PC-3 (cell line): ENCODE measurements at regions not wholly inside any gene's neighbourhood (a gene's known extent, or its start where the extent isn't known, plus 50 kb on each side); places are given as distances from the start of the nearest gene placed in this dataset.

Experiments
- ATAC-seq: fragments of 200-7000 bp; cut with Tn5 transposase; 2 replicates; pipeline ENCODE4 v1.9.1; 2020; ENCODE audit warnings: mild to moderate bottlenecking, moderate library complexity
- BruUV-seq: library from RNA; stranded (reverse); fragments of 400-500 nt; replicated peaks from 2 replicates; lab custom pipeline; 2021; lab: Mats Ljungman, UMichigan
- CTCF ChIA-PET: fragments of 300-600 bp; sonication (Branson Sonifier 250); formaldehyde crosslinking; loops from one replicate; lab custom pipeline; 2022; ENCODE audit warnings: antibody characterized with exemption; lab: Charles Lee
- POLR2A ChIA-PET: fragments of 300-600 bp; sonication (Branson Sonifier 250); formaldehyde crosslinking; loops from one replicate; lab custom pipeline; 2022; ENCODE audit warnings: antibody characterized with exemption; ENCODE audit not compliant: unreplicated experiment; lab: Charles Lee
- DNase-seq: peaks from one replicate; pipeline ENCODE4 v3.0.0-alpha.2; 2015
- H2AFZ ChIP-seq: fragments of 300-600 bp; sonication (generic); 2 replicates; pipeline ENCODE4 v1.6.0; 2016; ENCODE audit warnings: antibody characterized with exemption, low read length
- H3F3A ChIP-seq: fragments of 300-600 bp; sonication (generic); one replicate; pipeline ENCODE4 v1.6.0; 2017; ENCODE audit warnings: antibody characterized with exemption, low read length, control low read depth, mild to moderate bottlenecking; ENCODE audit not compliant: unreplicated experiment
- H3K27ac ChIP-seq: fragments of 300-600 bp; sonication (generic); 2 replicates; pipeline ENCODE4 v1.5.1; 2016; ENCODE audit warnings: mild to moderate bottlenecking, low read length
- H3K27me3 ChIP-seq: fragments of 300-600 bp; sonication (generic); 2 replicates; pipeline ENCODE4 v1.6.1; 2016; ENCODE audit warnings: low read length, mixed read lengths
- H3K36me3 ChIP-seq: fragments of 300-600 bp; sonication (generic); 2 replicates; pipeline ENCODE4 v1.6.1; 2016; ENCODE audit warnings: low read depth, mixed run types, low read length, mixed read lengths
- H3K4me1 ChIP-seq: fragments of 300-600 bp; sonication (generic); 2 replicates; pipeline ENCODE4 v1.5.1; 2016; ENCODE audit warnings: low read length; ENCODE audit not compliant: insufficient read depth
- H3K4me2 ChIP-seq: fragments of 300-600 bp; sonication (generic); 2 replicates; pipeline ENCODE4 v1.6.0; 2016; ENCODE audit warnings: low read length
- H3K4me3 ChIP-seq: fragments of 300-600 bp; sonication (generic); 2 replicates; pipeline ENCODE4 v1.5.1; 2016; ENCODE audit warnings: mild to moderate bottlenecking, low read length, mixed read lengths
- H3K79me2 ChIP-seq: fragments of 300-600 bp; sonication (generic); 2 replicates; pipeline ENCODE4 v1.6.1; 2017; ENCODE audit warnings: low read length, mixed read lengths
- H3K9ac ChIP-seq: fragments of 300-600 bp; sonication (generic); 2 replicates; pipeline ENCODE4 v1.6.0; 2016; ENCODE audit warnings: mild to moderate bottlenecking, low read length
- H3K9me2 ChIP-seq: fragments of 300-600 bp; sonication (generic); replicated peaks from 2 replicates; pipeline ENCODE4 v1.6.1; 2016; ENCODE audit warnings: mixed run types, low read length, mixed read lengths
- H3K9me3 ChIP-seq: fragments of 300-600 bp; sonication (generic); 2 replicates; pipeline ENCODE4 v1.6.1; 2016; ENCODE audit warnings: low read length, mixed read lengths
- H4K20me1 ChIP-seq: fragments of 300-600 bp; sonication (generic); 2 replicates; pipeline ENCODE4 v1.6.1; 2016; ENCODE audit warnings: low read length, mixed read lengths
- CTCF ChIP-seq: fragments of 300-600 bp; sonication (generic); conservative IDR thresholded peaks from 2 replicates; pipeline ENCODE4 v1.5.1; 2017; ENCODE audit warnings: antibody characterized with exemption, low read depth, mild to moderate bottlenecking, low read length
- EZH2 ChIP-seq: fragments of 300-600 bp; sonication (generic); IDR thresholded peaks from one replicate; pipeline ENCODE4 v1.6.1; 2017; ENCODE audit warnings: antibody characterized with exemption, mild to moderate bottlenecking, low read length; ENCODE audit not compliant: unreplicated experiment
- EZH2phosphoT487 ChIP-seq: fragments of 300-600 bp; sonication (generic); IDR thresholded peaks from 2 replicates; pipeline ENCODE4 v1.6.1; 2018; ENCODE audit warnings: mild to moderate bottlenecking, antibody characterized with exemption, low read length, borderline replicate concordance
- intact Hi-C: fragments of 100-400 bp; cut with micrococcal nuclease; formaldehyde crosslinking; loops from 2 replicates; pipeline ENCODE4 v1.9.0; 2023

- intact Hi-C loops: no loop called here
- ATAC-seq: no peak
- H3K4me3 ChIP-seq: no peak overlapping the region
- H3F3A ChIP-seq: no peaks in the 10 kb centered on the region
- no peak for DNase-seq
- no peaks in the 10 kb centered on the region for H3K9me2 ChIP-seq
- no peaks in the 10 kb centered on the region for H3K79me2 ChIP-seq
- H3K27ac ChIP-seq: no peak overlapping the region
- no peak overlapping the region for H3K4me2 ChIP-seq
- no peaks in the 10 kb centered on the region for H3K4me1 ChIP-seq
- peaks cover 15% of the 10 kb centered on the region; the same call in 1 of the 2 replicates for H3K27me3 ChIP-seq
- CTCF ChIA-PET: no interaction called here
- H3K9ac ChIP-seq: no peak overlapping the region
- no peak overlapping the region for H2AFZ ChIP-seq
- POLR2A ChIA-PET: no interaction called here
- TF ChIP-seq EZH2 (no peak), CTCF (no peak), EZH2phosphoT487 (no peak)
- no peaks in the 10 kb centered on the region for H4K20me1 ChIP-seq
- no peaks in the 10 kb centered on the region for H3K36me3 ChIP-seq
- BruUV-seq: no TSS peak
- H3K9me3 ChIP-seq: no peaks in the 10 kb centered on the region
Measured at GRCh38 chr1:118488787-118489186, 303.8 kb upstream of the SPAG17 start.

- H3K4me2 ChIP-seq: no peak overlapping the region
- ChIA-PET CTCF (no interaction called here), POLR2A (no interaction called here)
- H3K9ac ChIP-seq: no peak overlapping the region
- H3K27me3 ChIP-seq: peaks cover 15% of the 10 kb centered on the region; the same call in 1 of the 2 replicates
- DNase-seq (no peak), ATAC-seq (no peak)
- no peaks in the 10 kb centered on the region for H3K9me2 ChIP-seq
- no peak overlapping the region for H3K27ac ChIP-seq
- H3K36me3 ChIP-seq: no peaks in the 10 kb centered on the region
- TF ChIP-seq EZH2: no peak
- TF ChIP-seq EZH2phosphoT487: no peak
- TF ChIP-seq CTCF: no peak
- no peak overlapping the region for H3K4me3 ChIP-seq
- H2AFZ ChIP-seq: no peak overlapping the region
- H3K79me2 ChIP-seq: no peaks in the 10 kb centered on the region
- no peaks in the 10 kb centered on the region for H3K9me3 ChIP-seq
- intact Hi-C loops: no loop called here
- no TSS peak for BruUV-seq
- H4K20me1 ChIP-seq: no peaks in the 10 kb centered on the region
- no peaks in the 10 kb centered on the region for H3F3A ChIP-seq
- H3K4me1 ChIP-seq: no peaks in the 10 kb centered on the region
Measured at GRCh38 chr1:118487932-118488331, 302.9 kb upstream of the SPAG17 start.

GRCh38 chr1:118487091-118487490 is 302.1 kb upstream of the SPAG17 start:
- TF ChIP-seq CTCF (no peak), EZH2phosphoT487 (no peak), EZH2 (no peak)
- Histone ChIP-seq H3K4me3 (no peak overlapping the region), H3K9ac (no peak overlapping the region), H3K9me2 (no peaks in the 10 kb centered on the region), H2AFZ (no peak overlapping the region), H3K27me3 (peaks cover 15% of the 10 kb centered on the region; the same call in 1 of the 2 replicates), H4K20me1 (no peaks in the 10 kb centered on the region), H3K9me3 (no peaks in the 10 kb centered on the region), H3K4me1 (no peaks in the 10 kb centered on the region), H3K27ac (no peak overlapping the region), H3K36me3 (no peaks in the 10 kb centered on the region), H3K79me2 (no peaks in the 10 kb centered on the region), H3K4me2 (no peak overlapping the region), H3F3A (no peaks in the 10 kb centered on the region)
- no TSS peak for BruUV-seq
- ATAC-seq (no peak), DNase-seq (no peak)
- intact Hi-C loops: no loop called here
- CTCF ChIA-PET: no interaction called here
- POLR2A ChIA-PET: no interaction called here
